Mucosa of gallbladder (tissue), 1 donor: ENCODE measurements at regions not wholly inside any gene's neighbourhood (a gene's known extent, or its start where the extent isn't known, plus 50 kb on each side); places are given as distances from the start of the nearest gene placed in this dataset.
"Not testable (repeated sequence)": the region's sequence is repeated elsewhere in the genome, so short reads cannot be mapped to it uniquely, and the experiment has no call there.

Experiments used
- DNase-seq: peaks from one replicate; pipeline ENCODE4 v3.0.0-alpha.2; 2020; ENCODE audit warnings: low spot score
- donor health status: DM: no; HTN: no; CAD: no.

DNA sequence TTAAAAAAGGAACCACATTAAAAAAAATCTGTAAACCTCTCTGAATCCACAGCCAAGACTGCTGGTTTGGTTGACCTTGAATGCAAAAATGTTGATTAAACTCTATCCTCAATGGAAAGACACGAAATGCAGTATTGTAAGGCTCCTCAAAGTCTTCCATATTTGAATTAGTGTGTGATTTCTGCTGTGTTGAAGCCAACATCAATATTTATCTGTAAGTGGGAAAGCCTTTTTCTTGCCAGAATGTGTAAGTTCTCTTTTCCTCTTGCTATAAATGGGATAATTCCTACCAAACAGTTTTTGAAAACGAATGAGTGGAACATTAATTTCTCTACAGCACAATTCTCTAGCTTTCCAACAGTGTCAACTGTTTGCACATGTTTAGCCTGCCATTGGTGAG, 422.1 kb upstream of the TNC start:
- no peak for DNase-seq

DNA sequence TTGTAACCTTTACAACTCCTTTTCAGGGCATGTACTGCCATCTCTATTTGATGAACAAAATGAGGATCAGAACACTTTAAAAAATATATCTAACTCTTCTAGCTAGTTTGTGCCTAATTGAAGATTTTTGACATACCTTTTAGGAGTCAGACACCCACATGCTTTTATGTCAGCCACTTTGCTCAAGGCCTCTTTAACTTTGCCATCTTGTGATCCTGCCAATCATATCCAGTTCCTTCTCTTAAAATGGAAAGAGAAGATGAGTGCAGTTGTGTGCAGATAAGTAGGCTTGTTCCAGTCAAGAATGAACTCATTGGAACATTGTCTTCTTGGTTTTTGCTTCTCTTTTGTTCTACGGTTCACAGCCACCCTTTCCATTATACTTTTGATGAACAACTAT, 425.6 kb upstream of the TNC start:
- no peak for DNase-seq

DNA sequence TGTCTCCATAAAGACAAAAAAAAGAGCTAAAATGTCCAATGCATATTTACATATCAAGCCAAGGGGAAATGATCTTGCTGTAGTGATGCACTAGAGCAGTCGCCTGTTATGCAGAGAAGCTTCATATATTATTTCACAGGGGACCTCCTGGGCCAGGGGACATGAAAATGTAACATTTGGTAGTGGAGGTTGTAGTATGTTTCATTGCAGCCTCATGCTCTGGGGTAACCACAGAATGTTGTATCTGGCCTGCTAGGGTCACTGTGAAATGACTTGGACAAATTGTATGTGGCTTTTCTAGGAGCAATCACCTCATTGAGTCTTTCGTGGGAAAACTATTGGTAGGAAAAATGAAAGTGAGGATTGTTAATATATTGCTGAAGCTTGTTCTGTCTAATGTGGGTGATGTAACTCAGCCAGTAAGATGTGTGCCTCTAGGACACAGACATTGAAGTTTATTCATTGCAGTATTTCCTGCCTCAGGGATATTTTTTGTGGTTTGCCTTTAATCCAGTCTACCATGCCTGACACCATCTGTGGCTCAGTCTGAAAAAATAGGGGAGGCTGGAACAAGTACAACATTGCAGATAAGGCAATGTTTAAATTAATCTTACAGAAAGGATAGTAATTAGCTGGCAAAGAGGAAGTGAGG, 430.8 kb upstream of the TNC start:
- no peak for DNase-seq

DNA sequence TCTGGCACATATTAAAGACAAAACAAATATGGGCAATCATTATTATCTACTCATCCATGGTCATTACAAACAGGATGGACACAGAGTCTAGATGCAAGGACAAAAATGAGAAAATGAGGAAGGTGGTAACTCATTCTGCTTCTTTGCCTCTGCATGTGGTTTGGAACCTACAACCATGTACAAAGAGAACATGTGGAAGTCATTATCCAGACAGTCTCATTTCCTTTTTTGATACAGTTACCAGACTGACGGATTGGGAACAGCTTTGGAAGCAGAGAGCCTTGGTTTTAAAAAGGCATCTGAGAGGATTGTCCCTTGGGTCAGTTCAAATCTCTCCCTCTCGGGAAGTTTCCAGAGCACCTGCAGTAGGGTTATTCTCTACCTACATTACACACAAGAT, 433.4 kb upstream of the TNC start:
- DNase-seq: no peak

DNA sequence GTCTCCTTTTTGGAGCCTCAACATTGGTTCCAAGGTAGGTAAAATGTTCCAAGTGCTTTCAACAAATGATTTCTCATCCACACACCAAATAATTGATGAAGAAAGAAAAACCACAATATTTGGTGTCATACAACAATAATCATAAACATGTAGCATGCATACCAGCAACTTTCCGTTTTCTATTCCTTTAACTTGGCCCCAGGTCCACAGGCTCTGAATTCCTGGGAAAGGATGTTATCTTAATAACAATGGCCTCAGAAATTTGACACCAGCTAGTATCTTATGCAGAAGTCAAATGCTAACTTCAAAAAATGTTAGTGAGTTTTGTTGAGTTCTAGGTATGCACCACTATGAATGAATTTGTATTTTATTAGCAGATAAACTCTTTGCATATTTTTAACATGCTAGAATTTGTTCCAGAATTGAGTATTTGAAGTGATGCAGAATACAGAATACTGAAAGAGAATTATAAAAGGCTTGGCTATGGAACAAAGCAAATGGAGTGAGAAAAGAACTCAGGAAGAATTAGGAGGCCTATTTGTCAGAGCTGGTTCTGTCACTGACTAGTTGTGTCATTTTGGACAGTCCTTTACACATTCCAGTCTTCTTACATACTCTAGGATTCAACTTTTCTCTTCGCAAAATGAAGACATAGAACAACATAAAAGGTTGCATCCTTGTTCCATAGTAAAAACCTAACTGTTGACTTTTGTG, 435.3 kb upstream of the TNC start:
- no peak for DNase-seq

DNA sequence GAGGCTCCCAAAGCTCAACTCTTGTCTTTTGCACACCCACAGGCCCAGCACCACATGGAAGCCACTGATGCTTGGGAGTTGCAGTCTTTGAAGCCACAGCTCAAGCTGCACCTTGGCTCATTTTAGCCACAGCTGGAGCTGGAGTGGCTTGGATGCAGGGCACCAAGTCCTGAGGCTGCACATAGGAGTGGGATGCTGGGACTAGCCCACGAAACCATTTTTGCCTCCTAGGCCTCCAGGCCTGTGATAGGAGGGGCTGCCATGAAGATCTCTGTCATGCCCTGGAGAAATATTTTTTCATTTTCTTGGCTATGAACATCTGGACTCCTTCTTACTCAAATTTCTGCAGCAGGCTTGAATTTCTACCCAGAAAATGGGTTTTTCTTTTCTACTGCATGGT, 438.5 kb upstream of the TNC start:
- DNase-seq: no peak

DNA sequence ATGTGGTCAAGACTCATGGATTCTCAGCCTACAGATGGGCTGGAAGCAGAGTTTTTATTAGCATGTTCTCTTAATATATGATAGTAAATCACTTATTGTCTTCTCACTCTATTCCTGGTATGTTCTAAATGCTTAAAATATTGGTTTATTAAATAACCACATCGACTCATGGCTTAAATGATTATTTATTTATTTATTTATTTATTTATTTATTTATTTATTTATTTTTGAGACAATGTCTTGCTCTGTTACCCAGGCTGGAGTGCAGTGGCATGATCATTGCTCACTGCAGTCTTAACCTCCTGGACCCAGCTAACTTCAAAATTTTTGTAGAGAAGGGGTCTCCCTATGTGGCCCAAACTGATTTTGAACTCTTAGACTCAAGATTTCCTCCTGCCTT, 457.2 kb upstream of the TNC start:
- DNase-seq: no peak

DNA sequence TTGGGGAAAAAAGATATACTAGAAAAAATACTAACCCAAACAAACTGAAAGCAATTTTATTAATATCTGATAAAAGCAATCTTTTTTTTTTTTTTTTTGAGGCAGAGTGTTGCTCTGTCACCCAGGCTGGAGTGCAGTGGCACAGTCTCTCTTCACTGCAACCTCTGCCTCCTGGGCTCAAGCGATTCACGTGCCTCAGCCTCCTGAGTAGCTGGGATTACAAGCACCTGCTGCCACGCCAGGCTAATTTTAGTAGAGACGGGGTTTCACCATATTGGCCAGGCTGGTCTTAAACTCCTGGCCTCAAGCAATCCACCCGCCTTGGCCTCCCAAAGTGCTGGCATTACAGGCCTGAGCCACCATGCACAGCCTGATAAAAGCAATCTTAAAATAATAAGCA, 467.5 kb upstream of the TNC start:
- not testable (repeated sequence) for DNase-seq

DNA sequence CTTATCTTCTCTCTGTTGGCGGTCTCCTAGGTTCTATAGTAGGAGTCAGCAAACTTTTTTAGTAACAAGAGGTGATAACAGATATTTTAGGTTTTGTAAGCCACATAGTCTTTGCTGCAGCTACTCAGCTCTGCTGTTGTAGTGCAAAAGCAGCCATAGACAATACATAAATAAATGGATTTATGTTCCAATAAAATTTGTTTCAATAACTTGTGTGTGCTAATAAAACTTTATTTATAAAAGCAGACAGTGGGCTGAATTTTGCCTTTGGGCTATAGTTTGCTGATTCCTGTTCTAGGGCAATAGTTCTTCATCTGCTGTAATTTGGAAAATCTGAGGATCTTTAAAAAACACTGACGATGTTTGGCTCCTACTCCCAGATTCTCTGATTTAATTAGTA, 469.4 kb upstream of the TNC start:
- no peak for DNase-seq

DNA sequence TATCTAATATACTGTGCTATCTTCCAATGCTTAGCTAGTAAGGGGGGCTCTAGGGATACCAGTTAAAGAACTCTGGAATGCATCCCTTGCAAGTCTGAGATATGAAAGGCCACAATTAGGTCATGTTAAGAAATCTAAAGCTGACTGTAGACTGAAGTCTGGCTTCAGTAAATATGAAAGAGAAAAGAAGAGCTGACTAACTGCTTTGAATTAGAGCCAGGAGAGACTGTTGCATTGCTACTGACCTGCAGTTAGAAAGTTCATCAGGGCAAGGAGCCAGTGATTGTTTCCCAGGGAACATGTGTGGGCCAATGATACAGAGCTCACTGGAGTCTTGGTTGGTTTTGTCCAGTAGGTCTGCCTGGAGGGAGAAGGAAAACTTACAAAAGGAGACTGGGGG, 472.1 kb upstream of the TNC start:
- DNase-seq: peak; percentile 76

DNA sequence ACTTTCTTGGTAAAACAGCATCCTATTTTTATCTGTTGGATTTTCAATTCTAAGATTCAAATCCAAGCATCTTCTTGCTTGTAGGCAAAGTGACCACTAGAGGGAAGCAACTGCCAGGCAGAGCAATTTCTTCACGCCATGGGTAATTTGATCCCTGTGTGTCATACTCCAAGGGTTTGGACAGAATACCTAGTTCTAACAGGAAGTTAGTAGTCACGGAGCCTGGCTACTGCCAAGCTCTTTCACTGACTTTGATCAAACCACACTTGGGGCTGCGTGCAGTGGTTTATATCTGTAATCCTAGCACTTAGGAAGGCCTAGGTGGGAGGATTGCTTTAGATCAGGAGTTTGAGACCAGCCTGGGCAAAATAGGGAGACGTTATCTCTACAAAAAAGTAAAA, 473.6 kb upstream of the TNC start:
- DNase-seq: peak; percentile 74

DNA sequence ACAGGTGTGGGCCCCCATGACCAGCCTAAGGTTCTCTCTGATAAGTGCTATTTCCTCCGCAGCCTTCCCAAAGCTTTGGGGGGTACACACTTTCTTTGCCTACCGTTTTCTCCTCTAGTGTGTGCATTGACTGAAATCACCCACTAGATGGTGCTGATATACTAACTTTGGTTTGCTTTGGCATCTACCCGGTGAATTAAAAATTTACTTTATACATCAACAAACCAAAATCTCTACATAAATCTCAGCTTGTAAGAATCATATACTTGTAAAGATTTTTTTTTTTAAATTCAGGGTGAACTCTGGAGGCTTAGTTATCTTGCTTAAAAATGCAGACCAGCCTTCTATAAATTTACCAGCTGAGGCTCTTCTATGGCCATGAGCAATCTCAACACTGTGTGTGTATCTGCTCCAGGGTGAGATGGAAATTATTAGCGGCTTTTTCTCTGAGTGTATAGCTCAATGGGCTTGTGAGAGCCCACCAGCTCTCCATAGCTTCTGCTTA, 475.7 kb upstream of the TNC start:
- DNase-seq: no peak

DNA sequence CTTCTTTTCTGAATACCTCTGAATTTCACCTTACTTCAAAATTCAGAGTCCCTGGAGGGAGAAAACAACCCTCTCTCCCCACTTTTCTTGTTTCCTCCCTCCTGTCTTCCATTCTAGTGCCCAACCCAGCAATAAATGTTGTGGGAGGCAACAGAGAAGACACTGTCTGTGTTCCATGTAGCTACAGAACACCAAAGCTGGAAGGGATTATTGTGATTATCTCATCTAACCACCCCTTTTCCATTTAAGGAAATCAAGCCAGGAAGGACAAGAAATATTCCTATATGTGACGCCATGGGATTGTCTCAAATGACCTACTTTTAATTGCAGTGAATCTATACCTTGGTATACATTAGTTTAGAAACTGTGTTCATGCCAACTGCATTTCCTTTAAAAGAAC, 476.6 kb upstream of the TNC start:
- DNase-seq: no peak

DNA sequence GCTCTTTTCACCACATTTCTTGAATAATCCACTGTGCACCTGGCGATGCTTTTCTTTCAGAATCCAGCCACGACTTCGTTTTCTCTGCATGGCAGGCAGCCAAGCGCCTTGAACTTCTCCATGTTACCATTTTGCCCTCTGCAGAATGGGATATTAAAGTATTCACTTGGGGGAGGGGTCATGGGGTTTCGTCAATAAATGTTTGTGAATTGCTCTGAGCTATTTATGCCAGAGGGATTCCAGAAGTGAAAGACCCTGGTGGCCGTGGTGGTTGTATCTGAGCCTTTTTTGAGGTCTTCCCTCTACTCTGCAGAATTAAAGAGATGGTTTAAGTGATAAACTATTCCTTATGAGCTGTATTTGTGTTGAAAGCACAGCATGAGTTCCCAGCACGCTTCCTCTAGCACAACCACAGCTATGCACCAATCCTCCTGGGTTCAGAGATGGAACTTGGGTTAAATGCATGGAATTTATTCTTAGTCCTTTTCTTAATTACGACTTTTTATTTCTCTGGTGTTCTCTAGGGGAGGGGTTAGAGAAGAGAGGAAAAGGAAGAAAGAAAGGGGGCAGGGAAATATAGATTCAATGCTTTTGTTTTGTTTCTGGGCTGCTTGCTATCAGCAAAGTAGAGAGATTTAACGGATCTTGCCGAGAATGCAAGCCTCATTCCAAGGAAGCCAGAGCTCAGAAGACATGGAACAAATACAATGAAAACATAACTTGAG, 478.2 kb upstream of the TNC start:
- DNase-seq: no peak

DNA sequence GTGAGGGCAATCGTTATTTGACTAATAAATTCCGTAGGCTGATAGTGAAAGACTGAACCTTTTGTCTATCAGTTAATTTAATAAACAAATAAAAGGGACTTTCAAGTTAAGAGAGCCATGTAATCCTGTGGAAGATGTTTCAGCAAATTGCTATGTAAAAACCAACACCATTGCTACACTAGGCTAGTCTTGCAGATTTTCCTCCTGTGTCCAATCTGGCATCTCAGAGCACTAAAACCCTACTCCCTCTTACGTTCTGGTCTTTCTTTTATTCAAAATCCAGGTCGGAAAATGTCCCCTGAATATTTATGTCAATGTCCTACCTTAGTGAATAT, 478.8 kb upstream of the TNC start:
- no peak for DNase-seq

DNA sequence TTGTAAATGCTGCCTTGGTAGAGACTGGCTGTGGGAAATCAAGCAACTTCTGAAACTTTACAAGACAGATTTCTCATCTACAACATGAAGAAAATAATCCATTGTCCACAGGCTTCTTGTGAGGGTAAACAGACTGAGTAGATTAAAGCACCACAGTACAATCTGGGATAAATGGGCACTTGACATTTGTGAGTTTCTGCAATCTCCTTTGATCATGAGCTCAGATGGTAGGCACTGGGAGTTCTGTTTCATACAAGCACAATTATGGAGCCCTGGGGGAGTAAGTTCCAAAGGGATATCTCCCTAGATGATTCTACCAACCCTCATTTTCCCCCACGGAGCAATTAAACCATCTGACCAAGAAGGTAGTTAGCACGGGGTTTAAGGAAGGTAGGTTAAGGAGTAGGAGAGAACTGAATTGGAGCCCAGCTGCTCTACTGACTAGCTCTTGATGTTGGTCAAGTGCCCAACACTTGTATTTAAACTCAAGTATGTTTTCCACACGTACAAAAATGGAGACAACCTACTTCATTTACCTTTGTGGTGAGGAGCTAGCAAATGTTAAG, 479.5 kb upstream of the TNC start:
- no peak for DNase-seq

DNA sequence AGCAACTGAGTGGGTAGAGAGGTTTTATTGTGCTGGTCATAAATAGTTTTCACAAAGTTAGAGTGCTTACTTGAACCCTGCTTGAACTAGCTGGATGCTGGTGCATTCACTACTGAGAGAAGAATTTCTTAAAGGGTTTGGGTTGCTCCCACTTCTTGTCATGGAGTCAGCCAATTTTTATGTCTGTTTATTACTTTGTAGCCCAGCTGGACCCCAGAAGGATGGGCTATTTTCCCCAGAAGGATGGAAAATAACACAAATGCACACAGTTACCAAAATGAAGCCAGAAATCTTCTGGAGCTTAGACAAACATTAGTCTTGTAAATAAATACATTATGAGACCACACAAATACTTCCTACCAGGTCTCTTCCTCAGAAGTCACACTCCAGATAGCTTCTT, 480.8 kb upstream of the TNC start:
- no peak for DNase-seq

DNA sequence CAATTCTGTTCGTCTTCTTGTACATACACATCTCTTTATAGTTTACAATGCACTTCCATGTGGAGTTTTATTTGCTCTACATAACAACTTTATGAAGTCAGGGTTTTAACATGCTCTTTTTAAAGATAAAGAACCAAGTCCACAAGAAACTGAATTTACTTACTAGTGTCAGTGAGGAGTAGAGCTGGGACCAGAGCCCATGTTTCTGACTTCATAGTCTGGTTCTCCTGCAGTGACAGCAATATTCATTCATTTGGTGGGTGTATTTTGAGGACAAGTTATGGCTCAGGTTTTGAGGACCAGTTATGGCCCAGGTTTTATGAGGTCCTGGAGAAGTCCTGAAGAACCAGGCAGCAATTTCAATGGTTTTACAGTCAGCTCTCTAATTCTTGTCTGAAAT, 481.9 kb upstream of the TNC start:
- no peak for DNase-seq

DNA sequence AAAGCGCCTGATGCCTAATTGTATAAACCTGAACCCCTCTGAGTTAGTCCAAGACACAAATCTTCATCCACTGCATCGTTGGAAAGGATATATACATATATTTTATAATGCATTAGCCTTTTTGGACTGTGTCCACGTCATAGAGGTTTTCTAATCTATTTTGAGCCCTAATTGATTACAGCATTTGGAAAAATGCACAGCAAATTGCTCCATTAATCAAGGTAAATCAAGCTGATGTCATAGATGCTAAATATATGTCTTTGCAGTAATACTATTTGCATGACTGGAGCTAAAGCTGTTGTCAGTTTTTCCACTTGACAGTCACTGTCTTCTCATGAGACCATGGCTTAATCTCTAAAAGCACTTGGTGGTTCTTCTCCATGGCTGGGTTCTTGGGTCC, 483.5 kb upstream of the TNC start:
- DNase-seq: no peak

DNA sequence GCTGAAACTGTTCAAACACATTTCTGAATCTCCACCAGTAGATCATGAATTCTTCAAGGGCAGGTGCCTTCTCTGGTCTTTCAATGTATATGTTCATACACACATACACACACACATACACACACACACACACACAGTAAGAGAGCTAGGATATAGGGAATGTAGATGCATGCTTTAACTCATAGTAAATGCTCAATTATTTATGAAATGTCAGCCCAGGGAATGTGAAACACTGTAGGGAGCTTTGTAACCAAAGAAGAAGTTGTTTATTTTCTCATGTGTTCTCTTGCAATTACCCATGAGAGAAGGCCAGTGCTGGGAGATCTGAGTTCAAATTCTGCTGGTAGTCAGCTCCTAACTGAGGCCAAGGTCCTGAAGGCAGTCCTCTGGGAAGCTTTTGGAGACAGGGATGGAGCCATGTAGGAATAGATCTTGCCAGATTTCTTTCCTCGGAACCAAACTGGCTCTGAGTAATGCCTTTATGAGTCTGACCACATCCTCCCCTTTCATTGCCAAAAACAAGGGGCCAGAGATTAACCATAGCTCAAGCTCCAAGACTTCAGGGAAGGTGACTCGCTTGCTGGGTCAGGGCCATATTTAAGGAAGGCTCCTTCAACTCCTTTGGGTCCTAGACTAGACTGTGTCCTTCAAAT, 487.0 kb upstream of the TNC start:
- DNase-seq: no peak

DNA sequence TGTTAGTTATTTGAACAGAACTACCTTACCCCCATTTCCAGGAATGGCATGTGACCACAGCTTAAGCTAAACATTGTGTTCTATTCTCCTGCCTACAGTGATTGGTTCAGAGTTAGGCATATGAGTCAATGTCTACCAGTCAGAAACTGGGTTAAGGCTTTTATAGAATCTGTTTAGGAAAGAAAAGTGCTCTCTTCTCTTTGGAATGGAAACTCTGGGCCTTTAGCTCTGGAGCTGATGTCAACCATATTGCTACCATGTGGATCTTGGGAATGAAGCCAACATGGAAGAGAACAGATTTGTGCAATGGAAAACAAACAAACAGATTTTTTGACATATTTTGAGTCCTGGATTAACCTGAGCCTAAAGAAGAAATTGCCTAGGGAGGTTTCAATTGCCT, 488.9 kb upstream of the TNC start:
- no peak for DNase-seq

DNA sequence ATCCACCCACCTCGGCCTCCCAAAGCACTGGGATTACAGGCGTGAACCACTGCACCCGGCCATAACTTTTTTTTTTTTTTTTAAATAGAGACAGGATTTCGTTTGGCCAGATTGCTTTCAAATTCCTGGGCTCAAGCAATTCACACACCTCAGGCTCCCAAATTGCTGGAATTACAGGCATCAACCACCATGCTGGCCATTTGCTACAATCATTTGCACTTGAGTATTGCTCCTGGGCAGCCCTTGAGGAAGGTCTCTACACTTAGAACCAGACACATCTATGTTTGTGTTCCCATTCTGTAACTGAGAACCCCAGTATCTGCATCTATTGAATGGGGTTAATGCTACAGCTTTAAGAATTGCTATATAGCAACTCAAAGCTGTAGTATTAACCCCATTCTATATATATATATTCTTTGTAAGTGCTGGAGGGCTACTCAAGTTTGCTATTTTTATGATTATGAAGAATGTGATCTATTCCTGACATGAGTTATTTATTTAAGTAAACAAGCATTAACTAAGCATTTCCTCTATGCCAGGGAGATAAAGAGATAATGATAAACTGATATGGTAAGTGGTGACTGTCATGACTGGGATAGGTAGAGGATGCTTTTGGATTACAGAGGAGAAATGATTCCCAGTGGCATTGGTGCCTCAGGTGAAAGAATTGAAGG, 496.5 kb upstream of the TNC start:
- no peak for DNase-seq
